Mammary epithelial cell (primary cell): ENCODE measurements at regions not wholly inside any gene's neighbourhood (a gene's known extent, or its start where the extent isn't known, plus 50 kb on each side); places are given as distances from the start of the nearest gene placed in this dataset.

Experiments
- EZH2 ChIP-seq: IDR thresholded peaks from 2 replicates; pipeline ENCODE4 v1.6.1; 2012; ENCODE audit warnings: low read length, inconsistent platforms, borderline replicate concordance
- TF ChIP-seq, protein P1 (sequence below), 2 donors: IDR thresholded peaks in 1 of 2; conservative IDR thresholded peaks in 1 of 2; 2 replicates each; pipeline ENCODE4 v1.5.1; 2011 to 2012; ENCODE audit warnings: inconsistent platforms in 2 of 2, low read length in 2 of 2, mild to moderate bottlenecking in 2 of 2, control low read depth in 1 of 2, low read depth in 1 of 2; ENCODE audit not compliant: insufficient read depth in 1 of 2; ENCODE audit errors: extremely low read depth in 1 of 2

DNA sequence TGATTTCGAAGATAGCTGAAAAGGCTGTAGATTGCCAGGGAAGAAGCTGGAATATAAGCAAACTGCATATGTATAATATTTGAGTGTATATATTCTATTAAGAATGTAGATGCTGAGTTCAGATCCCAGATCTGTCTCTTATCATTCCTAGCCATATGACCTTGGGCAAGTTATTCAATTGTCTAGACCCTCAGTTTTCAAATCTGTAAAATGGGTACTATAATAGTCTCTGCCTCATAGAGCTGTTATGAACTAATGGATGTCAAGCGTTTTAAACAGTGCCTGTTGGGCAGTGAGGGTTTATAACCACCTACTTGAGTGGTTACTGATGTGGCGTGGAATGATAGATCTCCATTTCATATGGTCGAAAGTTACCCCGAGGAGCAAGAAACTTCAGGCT is 130.4 kb downstream of the GAS1 start:
- TF ChIP-seq, protein P1, sequence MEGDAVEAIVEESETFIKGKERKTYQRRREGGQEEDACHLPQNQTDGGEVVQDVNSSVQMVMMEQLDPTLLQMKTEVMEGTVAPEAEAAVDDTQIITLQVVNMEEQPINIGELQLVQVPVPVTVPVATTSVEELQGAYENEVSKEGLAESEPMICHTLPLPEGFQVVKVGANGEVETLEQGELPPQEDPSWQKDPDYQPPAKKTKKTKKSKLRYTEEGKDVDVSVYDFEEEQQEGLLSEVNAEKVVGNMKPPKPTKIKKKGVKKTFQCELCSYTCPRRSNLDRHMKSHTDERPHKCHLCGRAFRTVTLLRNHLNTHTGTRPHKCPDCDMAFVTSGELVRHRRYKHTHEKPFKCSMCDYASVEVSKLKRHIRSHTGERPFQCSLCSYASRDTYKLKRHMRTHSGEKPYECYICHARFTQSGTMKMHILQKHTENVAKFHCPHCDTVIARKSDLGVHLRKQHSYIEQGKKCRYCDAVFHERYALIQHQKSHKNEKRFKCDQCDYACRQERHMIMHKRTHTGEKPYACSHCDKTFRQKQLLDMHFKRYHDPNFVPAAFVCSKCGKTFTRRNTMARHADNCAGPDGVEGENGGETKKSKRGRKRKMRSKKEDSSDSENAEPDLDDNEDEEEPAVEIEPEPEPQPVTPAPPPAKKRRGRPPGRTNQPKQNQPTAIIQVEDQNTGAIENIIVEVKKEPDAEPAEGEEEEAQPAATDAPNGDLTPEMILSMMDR (conservative IDR thresholded peaks at IDR 0.05 in 1 of 2, IDR thresholded peaks at IDR 0.05 in 1 of 2; ENCODE audit: extremely low read depth in 1 of 2, insufficient read depth in 1 of 2, low read depth in 1 of 2, low read length in 2 of 2): no peak
- TF ChIP-seq EZH2: no peak
